GM21423 (cell line): ENCODE measurements at regions not wholly inside any gene's neighbourhood (a gene's known extent, or its start where the extent isn't known, plus 50 kb on each side); places are given as distances from the start of the nearest gene placed in this dataset.

Source experiments
- ATAC-seq: cut with Tn5 transposase; IDR thresholded peaks from one replicate; pipeline ENCODE4 v1.9.1; 2021; ENCODE audit warnings: mild to moderate bottlenecking, moderate library complexity; ENCODE audit not compliant: unreplicated experiment

GRCh38 chr6:47118611-47119010 is 76.5 kb upstream of the ADGRF1 start:
- ATAC-seq: no peak

GRCh38 chr6:47117314-47117713 is 75.2 kb upstream of the ADGRF1 start:
- ATAC-seq: no peak

- ATAC-seq: no peak
Observed at GRCh38 chr6:47116606-47117005, 74.5 kb upstream of the ADGRF1 start.

GRCh38 chr6:47116086-47116485 is 74.0 kb upstream of the ADGRF1 start:
- no peak for ATAC-seq

- no peak for ATAC-seq
Observed at GRCh38 chr6:47114460-47114859, 72.3 kb upstream of the ADGRF1 start.

- no peak for ATAC-seq
Observed at GRCh38 chr6:47112317-47112716, 70.2 kb upstream of the ADGRF1 start.

- no peak for ATAC-seq
Observed at GRCh38 chr6:47111685-47112084, 69.6 kb upstream of the ADGRF1 start.

- no peak for ATAC-seq
Observed at GRCh38 chr6:47109281-47109680, 67.1 kb upstream of the ADGRF1 start.

- no peak for ATAC-seq
Observed at GRCh38 chr6:47106721-47107197, 64.6 kb upstream of the ADGRF1 start.

GRCh38 chr6:47106216-47106615 is 64.1 kb upstream of the ADGRF1 start:
- ATAC-seq: no peak

- ATAC-seq: no peak
Observed at GRCh38 chr6:47105469-47106178, 63.5 kb upstream of the ADGRF1 start.

GRCh38 chr6:47103931-47104330 is 61.8 kb upstream of the ADGRF1 start:
- no peak for ATAC-seq

GRCh38 chr6:47102331-47102730 is 60.2 kb upstream of the ADGRF1 start:
- ATAC-seq: no peak

GRCh38 chr6:47098570-47098993 is 56.5 kb upstream of the ADGRF1 start:
- no peak for ATAC-seq

- peak; percentile 94 for ATAC-seq
Observed at GRCh38 chr6:47097092-47097945, 55.2 kb upstream of the ADGRF1 start.

- no peak for ATAC-seq
Observed at GRCh38 chr6:47096211-47096895, 54.2 kb upstream of the ADGRF1 start.

- no peak for ATAC-seq
Observed at GRCh38 chr6:47094241-47094925, 52.3 kb upstream of the ADGRF1 start.

GRCh38 chr6:47093169-47093568 is 51.0 kb upstream of the ADGRF1 start:
- no peak for ATAC-seq

GRCh38 chr6:47091886-47092668 is 49.9 kb upstream of the ADGRF1 start:
- ATAC-seq: no peak
